ENCODE measurements at regions not wholly inside any gene's neighbourhood (a gene's known extent, or its start where the extent isn't known, plus 50 kb on each side); places are given as distances from the start of the nearest gene placed in this dataset.

DNA sequence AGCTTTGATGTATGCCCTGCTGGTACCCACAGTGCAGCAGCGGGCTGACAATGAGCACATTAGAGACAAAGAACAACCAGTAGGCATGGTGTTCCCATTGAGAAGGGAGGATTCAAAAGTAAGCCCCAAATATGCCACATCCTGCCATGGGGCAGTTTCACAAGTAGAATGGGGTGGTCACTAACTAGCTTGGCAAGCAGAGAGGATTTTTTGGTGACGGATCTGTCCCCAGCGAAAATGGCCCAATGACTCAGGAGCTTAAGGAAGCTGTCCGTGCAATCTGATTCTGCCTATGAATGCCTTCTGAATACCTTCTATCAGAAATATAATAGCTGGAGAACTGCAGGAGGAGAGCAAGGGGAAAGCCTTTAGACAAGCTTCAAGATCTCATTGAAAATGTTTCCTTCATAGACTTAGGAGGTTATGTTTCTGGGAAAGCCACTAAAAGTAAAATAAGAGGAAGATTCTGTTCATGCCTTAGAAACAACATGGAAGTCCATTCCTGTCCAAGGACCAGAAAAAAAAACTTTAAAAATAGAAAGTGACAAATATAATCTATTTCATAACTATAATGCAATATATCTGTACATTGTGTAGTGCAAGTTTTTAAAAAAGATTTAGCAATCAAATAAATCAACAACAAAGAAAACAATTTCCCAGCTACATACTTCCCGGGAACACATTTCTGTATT, 117.5 kb upstream of the SLC14A2 start:
- TF ChIP-seq, protein P1, sequence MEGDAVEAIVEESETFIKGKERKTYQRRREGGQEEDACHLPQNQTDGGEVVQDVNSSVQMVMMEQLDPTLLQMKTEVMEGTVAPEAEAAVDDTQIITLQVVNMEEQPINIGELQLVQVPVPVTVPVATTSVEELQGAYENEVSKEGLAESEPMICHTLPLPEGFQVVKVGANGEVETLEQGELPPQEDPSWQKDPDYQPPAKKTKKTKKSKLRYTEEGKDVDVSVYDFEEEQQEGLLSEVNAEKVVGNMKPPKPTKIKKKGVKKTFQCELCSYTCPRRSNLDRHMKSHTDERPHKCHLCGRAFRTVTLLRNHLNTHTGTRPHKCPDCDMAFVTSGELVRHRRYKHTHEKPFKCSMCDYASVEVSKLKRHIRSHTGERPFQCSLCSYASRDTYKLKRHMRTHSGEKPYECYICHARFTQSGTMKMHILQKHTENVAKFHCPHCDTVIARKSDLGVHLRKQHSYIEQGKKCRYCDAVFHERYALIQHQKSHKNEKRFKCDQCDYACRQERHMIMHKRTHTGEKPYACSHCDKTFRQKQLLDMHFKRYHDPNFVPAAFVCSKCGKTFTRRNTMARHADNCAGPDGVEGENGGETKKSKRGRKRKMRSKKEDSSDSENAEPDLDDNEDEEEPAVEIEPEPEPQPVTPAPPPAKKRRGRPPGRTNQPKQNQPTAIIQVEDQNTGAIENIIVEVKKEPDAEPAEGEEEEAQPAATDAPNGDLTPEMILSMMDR (IDR thresholded peaks at IDR 0.05; ENCODE audit: insufficient read depth, low read depth, low read length), result no peak
- no peak for TF ChIP-seq EZH2 (IDR thresholded peaks at IDR 0.05; ENCODE audit: insufficient read depth, low read length)

Measured in astrocyte (in vitro differentiated cells and primary cell).